K562 (cell line): ENCODE measurements at regions not wholly inside any gene's neighbourhood (a gene's known extent, or its start where the extent isn't known, plus 50 kb on each side); places are given as distances from the start of the nearest gene placed in this dataset.

ENCODE experiments used
- ATAC-seq: fragments of 200-7000 bp; cut with Tn5 transposase; 3 replicates; pipeline ENCODE4 v1.9.1; 2020; ENCODE audit warnings: moderate library complexity
- BruUV-seq: library from RNA; stranded (reverse); fragments of 400-500 nt; replicated peaks from 2 replicates; lab custom pipeline; 2021; lab: Mats Ljungman, UMichigan
- CTCF ChIA-PET: fragments of 300-600 bp; formaldehyde crosslinking; extraction: SDS; loops from one replicate; lab custom pipeline; 2021; ENCODE audit warnings: low intra/inter-chr PET ratio; lab: Yijun Ruan, JAX
- POLR2A ChIA-PET: fragments of 300-600, 350-650 bp; sonication (Branson Sonifier 250); formaldehyde crosslinking; extraction: SDS; loops from one replicate; lab custom pipeline; 2021; ENCODE audit warnings: antibody characterized with exemption, inconsistent platforms; lab: Yijun Ruan, JAX
- DNase-seq, 4 experiments: peaks; one replicate each; pipeline versions ENCODE4 v3.0.0 to v3.0.0-alpha.2; 2011 to 2018; ENCODE audit warnings: low spot score in 3 of 4, mixed read lengths in 3 of 4; ENCODE audit errors: extremely low read depth in 1 of 4
- FAIRE-seq: peaks from 2 replicates; lab custom pipeline; 2011; peaks lifted over from hg19 to GRCh38; lab: Jason Lieb, UNC
- H2AFZ ChIP-seq: 2 replicates; pipeline ENCODE4 v1.6.0; 2011; ENCODE audit warnings: low read depth, low read length, control low read depth, inconsistent platforms
- H3K27ac ChIP-seq: fragments of 200-600 bp; 3 replicates; pipeline ENCODE4 v1.8.0; 2011; ENCODE audit warnings: low read depth, mild to moderate bottlenecking, control low read depth, inconsistent platforms, low read length, moderate library complexity, mixed read lengths; ENCODE audit errors: extremely low read depth
- H3K27me3 ChIP-seq, 2 experiments: fragments of 300-600 bp in 1 of 2; 2 replicates in 1 of 2; 3 replicates in 1 of 2; pipeline versions ENCODE4 v1.6.0 to v1.8.0; 2011; ENCODE audit warnings: inconsistent platforms in 2 of 2, low read length in 2 of 2, mild to moderate bottlenecking in 1 of 2, mixed read lengths in 1 of 2, moderate library complexity in 1 of 2; ENCODE audit not compliant: control insufficient read depth in 2 of 2, insufficient read depth in 2 of 2
- H3K36me3 ChIP-seq: fragments of 300-600 bp; 3 replicates; pipeline ENCODE4 v1.8.0; 2011; ENCODE audit warnings: mild to moderate bottlenecking, low read length, inconsistent platforms; ENCODE audit not compliant: control insufficient read depth, insufficient read depth
- H3K4me1 ChIP-seq, 2 experiments: fragments of 200-600 bp in 1 of 2; replicated peaks in 1 of 2; 2 replicates in 1 of 2; 3 replicates in 1 of 2; pipeline versions ENCODE4 v1.5.1 to v1.8.0; 2011; ENCODE audit warnings: inconsistent platforms in 2 of 2, low read length in 2 of 2, mild to moderate bottlenecking in 1 of 2, mixed read lengths in 1 of 2, moderate library complexity in 1 of 2; ENCODE audit not compliant: control insufficient read depth in 2 of 2, insufficient read depth in 2 of 2
- H3K4me2 ChIP-seq: 2 replicates; pipeline ENCODE4 v1.6.1; 2011; ENCODE audit warnings: low read length, control low read depth, inconsistent platforms, mixed read lengths; ENCODE audit not compliant: insufficient read depth
- H3K4me3 ChIP-seq: fragments of 200-600 bp; sonication (generic), shearing (Covaris generic); 2 replicates; pipeline ENCODE4 v1.5.1; 2016; ENCODE audit warnings: control low read depth, inconsistent platforms
- H3K79me2 ChIP-seq: fragments of 200-600 bp; 3 replicates; pipeline ENCODE4 v1.8.0; 2011; ENCODE audit warnings: low read length, inconsistent platforms; ENCODE audit not compliant: control insufficient read depth, insufficient read depth
- H3K9ac ChIP-seq, 2 experiments: 2 replicates each; pipeline versions ENCODE4 v1.6.0 to v1.6.1; 2011; ENCODE audit warnings: low read depth in 2 of 2, low read length in 2 of 2, control low read depth in 1 of 2, inconsistent platforms in 1 of 2, mild to moderate bottlenecking in 1 of 2, mixed read lengths in 1 of 2; ENCODE audit not compliant: insufficient read depth in 1 of 2
- H3K9me1 ChIP-seq: one replicate; pipeline ENCODE4 v1.6.0; 2011; ENCODE audit warnings: inconsistent platforms, mild to moderate bottlenecking, low read length, moderate library complexity; ENCODE audit not compliant: control insufficient read depth, insufficient read depth
- H3K9me3 ChIP-seq: replicated peaks from 2 replicates; pipeline ENCODE4 v1.5.1; 2011; ENCODE audit warnings: low read depth, low read length, inconsistent platforms; ENCODE audit not compliant: control insufficient read depth, insufficient read depth
- H4K20me1 ChIP-seq: replicated peaks from 2 replicates; pipeline ENCODE4 v1.6.1; 2011; ENCODE audit warnings: low read length, inconsistent platforms, mixed read lengths; ENCODE audit not compliant: control insufficient read depth, insufficient read depth
- AFF4 ChIP-seq: sonication (generic); formaldehyde crosslinking; IDR thresholded peaks from 2 replicates; pipeline ENCODE4 v1.8.0; 2023; ENCODE audit warnings: mild to moderate bottlenecking, missing genetic modification reagents
- BCOR ChIP-seq: fragments of 450-650 bp; IDR thresholded peaks from 2 replicates; pipeline ENCODE4 v1.6.1; 2016
- HES1 ChIP-seq: fragments of 450-650 bp; IDR thresholded peaks from 2 replicates; pipeline ENCODE4 v1.6.1; 2016; ENCODE audit warnings: low read depth, mild to moderate bottlenecking, moderate library complexity
- KDM5B ChIP-seq: fragments of 200-600 bp; sonication (generic); IDR thresholded peaks from 2 replicates; pipeline ENCODE4 v1.6.1; 2012; ENCODE audit warnings: low read depth, mild to moderate bottlenecking, moderate library complexity, low read length, control low read depth, inconsistent platforms; ENCODE audit not compliant: insufficient replicate concordance
- RAD51 ChIP-seq: fragments of 450-650 bp; IDR thresholded peaks from 2 replicates; pipeline ENCODE4 v1.7.1; 2016; ENCODE audit warnings: low read depth, mild to moderate bottlenecking, borderline replicate concordance
- REST ChIP-seq, 2 experiments: fragments of 450-650 bp; formaldehyde crosslinking in 1 of 2; IDR thresholded peaks; 2 replicates each; pipeline versions ENCODE4 v1.4.0 to v1.6.1; 2014 to 2020; ENCODE audit warnings: mild to moderate bottlenecking in 2 of 2, borderline replicate concordance in 1 of 2, low read depth in 1 of 2
- ZNF232 ChIP-seq: sonication (generic); formaldehyde crosslinking; IDR thresholded peaks from 2 replicates; pipeline ENCODE4 v1.8.0; 2022; ENCODE audit warnings: mild to moderate bottlenecking, missing genetic modification reagents
- in situ Hi-C: fragments of 300-500 bp; cut with MboI; formaldehyde crosslinking; loops from 4 replicates; pipeline ENCODE4 v1.15.0; 2018; ENCODE audit warnings: inconsistent platforms, mixed read lengths
- intact Hi-C: fragments of 100-400 bp; cut with micrococcal nuclease; formaldehyde crosslinking; loops from 2 replicates; pipeline ENCODE4 v1.14.2; 2022

GRCh38 chr2:192615105-192615504 is 420.4 kb upstream of the TMEFF2 start:
- FAIRE-seq (no peak), ATAC-seq (no peak), DNase-seq (no peak)
- H3K27ac ChIP-seq = no peak overlapping the region
- H3K4me2 ChIP-seq = no peak overlapping the region
- no peaks in the 10 kb centered on the region for H3K9me3 ChIP-seq
- H3K36me3 ChIP-seq = no peaks in the 10 kb centered on the region
- H3K9me1 ChIP-seq = no peaks in the 10 kb centered on the region
- in situ Hi-C loops = no loop called here
- no peak overlapping the region for H3K9ac ChIP-seq
- no peaks in the 10 kb centered on the region for H3K4me1 ChIP-seq
- intact Hi-C loops = no loop called here
- no peaks in the 10 kb centered on the region for H3K27me3 ChIP-seq
- ChIA-PET CTCF (no interaction called here), POLR2A (no interaction called here)
- no peak overlapping the region for H2AFZ ChIP-seq
- no peaks in the 10 kb centered on the region for H3K79me2 ChIP-seq
- no TSS peak for BruUV-seq
- no peaks in the 10 kb centered on the region for H4K20me1 ChIP-seq
- no peak overlapping the region for H3K4me3 ChIP-seq
- TF ChIP-seq AFF4 (CRISPR knock-in tag) (no peak), KDM5B (no peak), BCOR (no peak), HES1 (no peak), RAD51 (no peak), ZNF232 (CRISPR knock-in tag) (no peak), REST (IDR thresholded peaks at IDR 0.05; ENCODE audit: borderline replicate concordance) (no peak), REST (CRISPR knock-in tag; IDR thresholded peaks at IDR 0.05; ENCODE audit: low read depth) (no peak)
